Thyroid gland (tissue), 4 donors: ENCODE measurements at regions not wholly inside any gene's neighbourhood (a gene's known extent, or its start where the extent isn't known, plus 50 kb on each side); places are given as distances from the start of the nearest gene placed in this dataset.

Source experiments
- DNase-seq, 2 donors: peaks; one replicate each; pipeline ENCODE4 v3.0.0-alpha.2; 2019
- H3K27ac ChIP-seq, 3 donors: fragments of 200-600 bp; sonication (generic); 1 replicate in 2 of 3; 2 replicates in 1 of 3; pipeline ENCODE4 v1.5.1; 2016 to 2019; ENCODE audit warnings: mild to moderate bottlenecking in 1 of 3, moderate library complexity in 1 of 3
- H3K27me3 ChIP-seq: fragments of 200-600 bp; sonication (generic); one replicate; pipeline ENCODE4 v1.5.1; 2019
- H3K36me3 ChIP-seq, 2 donors: fragments of 200-600 bp; sonication (generic); one replicate each; pipeline ENCODE4 v1.5.1; 2016 to 2019
- H3K4me1 ChIP-seq, 2 donors: fragments of 200-600 bp; sonication (generic); one replicate each; pipeline ENCODE4 v1.5.1; 2017 to 2019
- H3K4me3 ChIP-seq, 3 donors: fragments of 200-600 bp; sonication (generic); replicated peaks in 1 of 3; 1 replicate in 2 of 3; 2 replicates in 1 of 3; pipeline ENCODE4 v1.5.1; 2016; ENCODE audit warnings: mild to moderate bottlenecking in 1 of 3
- H3K9me3 ChIP-seq: fragments of 200-600 bp; sonication (generic); one replicate; pipeline ENCODE4 v1.5.1; 2017
- CTCF ChIP-seq, 6 experiments: fragments of 200-600 bp in 3 of 6; fragments of 450-650 bp in 3 of 6; sonication (generic) in 3 of 6; IDR thresholded peaks; one replicate each; pipeline ENCODE4 v1.5.1; 2016 to 2019; ENCODE audit warnings: antibody characterized with exemption in 6 of 6, mild to moderate bottlenecking in 2 of 6, inconsistent platforms in 1 of 6, moderate library complexity in 1 of 6
- POLR2A ChIP-seq, 2 donors: fragments of 450-650 bp; IDR thresholded peaks; one replicate each; pipeline ENCODE4 v1.6.1; 2017; ENCODE audit warnings: antibody characterized with exemption in 2 of 2, mild to moderate bottlenecking in 2 of 2, moderate library complexity in 1 of 2
- WGBS, 2 donors: methylation state at CpG; one replicate each; pipeline ENCODE4 v1.1.5; 2017; 5-methylcytosine and 5-hydroxymethylcytosine counted together
- intact Hi-C: fragments of 100-400 bp; cut with DNase I; formaldehyde crosslinking; loops from one replicate; pipeline ENCODE4 v1.15.1; 2023

GRCh38 chr20:41892031-41892430 lies 273.9 kb upstream of the CHD6 start:
- intact Hi-C loops, result no loop called here
- Histone ChIP-seq H3K4me1 (no peaks in the 10 kb centered on the region), H3K27ac (no peak overlapping the region), H3K4me3 (no peak overlapping the region), H3K9me3 (no peaks in the 10 kb centered on the region), H3K27me3 (no peaks in the 10 kb centered on the region), H3K36me3 (no peaks in the 10 kb centered on the region)
- TF ChIP-seq POLR2A (IDR thresholded peaks at IDR 0.05) (no peak), CTCF (IDR thresholded peaks at IDR 0.05) (no peak)
- WGBS, 2 donors, result 90 to 92% methylated on average over 5 of the region's 5 CpGs
- no peak for DNase-seq

- no peaks in the 10 kb centered on the region for H3K27me3 ChIP-seq
- H3K4me1 ChIP-seq, result no peaks in the 10 kb centered on the region
- no peak overlapping the region for H3K4me3 ChIP-seq
- intact Hi-C loops, result no loop called here
- H3K36me3 ChIP-seq, result no peaks in the 10 kb centered on the region
- no peak for DNase-seq
- no peak overlapping the region for H3K27ac ChIP-seq
- no peak for TF ChIP-seq CTCF (IDR thresholded peaks at IDR 0.05)
- TF ChIP-seq POLR2A (IDR thresholded peaks at IDR 0.05), result no peak
- H3K9me3 ChIP-seq, result no peaks in the 10 kb centered on the region
- 41 to 63% methylated on average over 4 of the region's 4 CpGs for WGBS, 2 donors
Observed at GRCh38 chr20:41889844-41890224, 271.7 kb upstream of the CHD6 start.

- Histone ChIP-seq H3K27me3 (no peaks in the 10 kb centered on the region), H3K4me1 (no peaks in the 10 kb centered on the region), H3K9me3 (no peaks in the 10 kb centered on the region), H3K4me3 (no peak overlapping the region), H3K27ac (no peak overlapping the region), H3K36me3 (no peaks in the 10 kb centered on the region)
- intact Hi-C loops, result no loop called here
- TF ChIP-seq CTCF (IDR thresholded peaks at IDR 0.05), result no peak
- 69 to 74% methylated on average over 3 of the region's 3 CpGs for WGBS, 2 donors
- no peak for DNase-seq
Observed at GRCh38 chr20:41889126-41889843, 271.1 kb upstream of the CHD6 start.

GRCh38 chr20:41888434-41888833 lies 270.3 kb upstream of the CHD6 start:
- intact Hi-C loops, result no loop called here
- TF ChIP-seq CTCF (IDR thresholded peaks at IDR 0.05) (no peak), POLR2A (IDR thresholded peaks at IDR 0.05) (no peak)
- no peak for DNase-seq

GRCh38 chr20:41887500-41887899 lies 269.3 kb upstream of the CHD6 start:
- no peaks in the 10 kb centered on the region for H3K9me3 ChIP-seq
- H3K4me3 ChIP-seq, result no peak overlapping the region
- H3K36me3 ChIP-seq, result no peaks in the 10 kb centered on the region
- DNase-seq, result no peak
- 86 to 87% methylated on average over 8 of the region's 8 CpGs for WGBS, 2 donors
- no peaks in the 10 kb centered on the region for H3K27me3 ChIP-seq
- intact Hi-C loops, result no loop called here
- no peaks in the 10 kb centered on the region for H3K4me1 ChIP-seq
- TF ChIP-seq POLR2A (IDR thresholded peaks at IDR 0.05), result no peak
- TF ChIP-seq CTCF (IDR thresholded peaks at IDR 0.05), result no peak
- no peak overlapping the region for H3K27ac ChIP-seq

More at GRCh38 chr20:41888434-41888833, 270.3 kb upstream of the CHD6 start:
- 92% methylated on average over 8 of the region's 8 CpGs for WGBS, 2 donors
- Histone ChIP-seq H3K27ac (no peak overlapping the region), H3K9me3 (no peaks in the 10 kb centered on the region), H3K4me3 (no peak overlapping the region), H3K27me3 (no peaks in the 10 kb centered on the region), H3K4me1 (no peaks in the 10 kb centered on the region), H3K36me3 (no peaks in the 10 kb centered on the region)
